ENCODE measurements at regions not wholly inside any gene's neighbourhood (a gene's known extent, or its start where the extent isn't known, plus 50 kb on each side); places are given as distances from the start of the nearest gene placed in this dataset.

DNA sequence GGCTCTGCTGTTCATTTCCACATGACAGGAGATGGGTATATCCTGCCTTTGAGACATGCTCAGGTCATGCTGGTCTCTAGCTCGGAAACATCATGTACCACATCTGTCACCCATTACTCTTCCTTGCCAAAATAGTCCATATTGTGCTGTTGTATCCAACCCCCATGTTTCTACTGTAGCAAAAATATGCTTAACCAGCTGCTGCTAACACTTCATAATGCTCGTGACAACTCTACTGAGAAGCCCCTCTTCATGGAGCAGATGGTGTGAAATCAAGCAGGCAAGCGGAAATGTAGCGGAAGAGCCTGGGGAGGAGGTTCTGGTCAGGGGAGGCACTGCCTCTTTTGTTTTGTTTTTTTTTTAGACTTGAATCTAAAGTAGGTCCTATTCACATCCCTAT is 82.9 kb downstream of the NPY start:
- peaks cover 0 to 4% (median 0%) of the 10 kb centered on the region in 4 donors for H3K4me1 ChIP-seq
- 70 to 87% (median 84%) methylated on average over 4 of the region's 4 CpGs for WGBS, 5 donors
- H3K9me3 ChIP-seq = no peaks in the 10 kb centered on the region
- no peak overlapping the region for H3K27ac ChIP-seq
- TF ChIP-seq POLR2A (IDR thresholded peaks at IDR 0.05) (no peak), EP300 (IDR thresholded peaks at IDR 0.05) (no peak), POLR2AphosphoS5 (IDR thresholded peaks at IDR 0.05) (no peak)
- TF ChIP-seq, protein P1, sequence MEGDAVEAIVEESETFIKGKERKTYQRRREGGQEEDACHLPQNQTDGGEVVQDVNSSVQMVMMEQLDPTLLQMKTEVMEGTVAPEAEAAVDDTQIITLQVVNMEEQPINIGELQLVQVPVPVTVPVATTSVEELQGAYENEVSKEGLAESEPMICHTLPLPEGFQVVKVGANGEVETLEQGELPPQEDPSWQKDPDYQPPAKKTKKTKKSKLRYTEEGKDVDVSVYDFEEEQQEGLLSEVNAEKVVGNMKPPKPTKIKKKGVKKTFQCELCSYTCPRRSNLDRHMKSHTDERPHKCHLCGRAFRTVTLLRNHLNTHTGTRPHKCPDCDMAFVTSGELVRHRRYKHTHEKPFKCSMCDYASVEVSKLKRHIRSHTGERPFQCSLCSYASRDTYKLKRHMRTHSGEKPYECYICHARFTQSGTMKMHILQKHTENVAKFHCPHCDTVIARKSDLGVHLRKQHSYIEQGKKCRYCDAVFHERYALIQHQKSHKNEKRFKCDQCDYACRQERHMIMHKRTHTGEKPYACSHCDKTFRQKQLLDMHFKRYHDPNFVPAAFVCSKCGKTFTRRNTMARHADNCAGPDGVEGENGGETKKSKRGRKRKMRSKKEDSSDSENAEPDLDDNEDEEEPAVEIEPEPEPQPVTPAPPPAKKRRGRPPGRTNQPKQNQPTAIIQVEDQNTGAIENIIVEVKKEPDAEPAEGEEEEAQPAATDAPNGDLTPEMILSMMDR (IDR thresholded peaks at IDR 0.05) = no peak
- no peak overlapping the region for H3K4me3 ChIP-seq
- DNase-seq = peak in 1 of 2 donors; percentile 26
- H3K36me3 ChIP-seq = no peaks in the 10 kb centered on the region
- no peaks in the 10 kb centered on the region for H3K27me3 ChIP-seq
- intact Hi-C loops (cut with DNase I; ENCODE audit: low total_unique reads) = no loop called here

GRCh38 chr7:24368161-24368560 is 84.2 kb downstream of the NPY start:
- no peaks in the 10 kb centered on the region for H3K27me3 ChIP-seq
- peaks cover 0 to 4% (median 0%) of the 10 kb centered on the region in 4 donors for H3K4me1 ChIP-seq
- no peak overlapping the region for H3K4me3 ChIP-seq
- intact Hi-C loops (cut with DNase I; ENCODE audit: low total_unique reads) = no loop called here
- no peaks in the 10 kb centered on the region for H3K36me3 ChIP-seq
- H3K9me3 ChIP-seq = no peaks in the 10 kb centered on the region
- no peak overlapping the region for H3K27ac ChIP-seq
- no peak for DNase-seq
- WGBS, 5 donors = 66 to 90% (median 86%) methylated on average over 2 of the region's 2 CpGs
- TF ChIP-seq, protein P1 (IDR thresholded peaks at IDR 0.05) = no peak
- no peak for TF ChIP-seq POLR2AphosphoS5 (IDR thresholded peaks at IDR 0.05)
- no peak for TF ChIP-seq POLR2A (IDR thresholded peaks at IDR 0.05)

- WGBS, 5 donors = 77 to 91% (median 83%) methylated on average over 5 of the region's 5 CpGs
Measured at GRCh38 chr7:24370541-24370940, 86.6 kb downstream of the NPY start.

DNA sequence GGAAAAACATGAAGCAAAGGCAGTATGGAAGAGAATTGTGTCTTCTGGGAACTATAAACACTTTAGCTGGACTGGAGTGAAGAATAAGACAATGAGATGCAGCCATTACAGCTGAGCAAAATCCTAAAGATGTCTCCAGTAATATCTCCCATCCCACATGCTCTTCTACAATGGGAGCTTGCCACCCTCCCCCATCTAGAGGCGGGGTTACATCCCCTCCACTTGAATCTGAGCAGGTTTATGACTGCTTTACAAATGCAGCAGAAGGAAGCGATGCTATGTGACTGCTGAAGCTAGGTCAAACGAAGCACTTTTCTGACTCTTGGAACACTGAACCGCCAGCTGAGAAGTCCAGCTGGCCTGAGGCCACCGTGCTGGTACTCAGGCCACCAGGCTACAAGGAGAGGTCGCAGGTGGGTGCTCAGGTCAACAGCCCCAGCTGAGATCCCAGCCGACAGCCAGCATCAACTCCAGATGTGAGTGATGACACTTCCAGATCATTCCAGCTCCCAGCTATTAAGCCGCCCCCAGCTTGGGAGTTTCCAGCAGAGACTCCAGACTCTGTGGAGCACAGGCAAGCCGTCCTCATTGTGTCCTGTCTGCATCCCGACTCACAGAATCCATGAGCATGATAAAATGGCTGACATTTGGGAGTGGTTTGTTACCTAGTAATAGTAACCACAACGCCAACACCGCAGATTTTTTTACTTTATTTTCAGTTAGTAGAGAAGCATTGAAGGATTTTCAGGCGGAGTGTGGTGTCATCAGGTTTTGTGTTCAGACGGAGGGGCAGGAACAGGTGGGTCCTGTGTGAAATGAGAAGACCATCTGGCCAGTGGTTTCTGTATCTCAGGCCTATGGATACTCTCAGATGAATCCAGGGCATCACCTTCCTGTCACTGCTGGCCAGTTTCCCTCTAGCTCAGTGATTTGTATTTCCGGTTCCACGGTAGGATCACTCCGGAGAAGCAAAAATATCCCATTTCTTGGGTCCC is 89.3 kb downstream of the NPY start:
- no peak overlapping the region for H3K27ac ChIP-seq
- intact Hi-C loops (cut with DNase I; ENCODE audit: low total_unique reads) = no loop called here
- H3K27me3 ChIP-seq = no peaks in the 10 kb centered on the region
- no peak overlapping the region for H3K4me3 ChIP-seq
- DNase-seq = no peak
- no peak for TF ChIP-seq POLR2A (IDR thresholded peaks at IDR 0.05)
- H3K36me3 ChIP-seq = no peaks in the 10 kb centered on the region
- 80 to 85% (median 83%) methylated on average over 17 of the region's 17 CpGs for WGBS, 5 donors
- no peaks in the 10 kb centered on the region for H3K9me3 ChIP-seq
- no peaks in the 10 kb centered on the region for H3K4me1 ChIP-seq

More at GRCh38 chr7:24370541-24370940, 86.6 kb downstream of the NPY start:
- DNase-seq = no peak
- Histone ChIP-seq H3K36me3 (no peaks in the 10 kb centered on the region), H3K27ac (no peak overlapping the region), H3K27me3 (no peaks in the 10 kb centered on the region), H3K9me3 (no peaks in the 10 kb centered on the region), H3K4me1 (peaks cover 0 to 1% (median 0%) of the 10 kb centered on the region in 4 donors), H3K4me3 (no peak overlapping the region)
- intact Hi-C loops (cut with DNase I; ENCODE audit: low total_unique reads) = no loop called here
- TF ChIP-seq POLR2AphosphoS5 (IDR thresholded peaks at IDR 0.05) = no peak
- TF ChIP-seq, protein P1 (IDR thresholded peaks at IDR 0.05) = no peak

All from stomach (tissue), 8 donors.